Vagina (tissue), 2 donors: ENCODE measurements at regions not wholly inside any gene's neighbourhood (a gene's known extent, or its start where the extent isn't known, plus 50 kb on each side); places are given as distances from the start of the nearest gene placed in this dataset.

ENCODE experiments used
- CTCF ChIP-seq, 3 experiments: fragments of 450-650 bp in 2 of 3; fragments of 200-600 bp in 1 of 3; sonication (generic) in 1 of 3; IDR thresholded peaks; one replicate each; pipeline ENCODE4 v1.5.1; 2017 to 2019; ENCODE audit warnings: antibody characterized with exemption in 3 of 3, mild to moderate bottlenecking in 2 of 3, moderate library complexity in 2 of 3
- POLR2A ChIP-seq, 2 donors: fragments of 450-650 bp; IDR thresholded peaks; one replicate each; pipeline ENCODE4 v1.6.1; 2017; ENCODE audit warnings: antibody characterized with exemption in 2 of 2, mild to moderate bottlenecking in 2 of 2, moderate library complexity in 2 of 2
- POLR2AphosphoS5 ChIP-seq, 2 donors: sonication (generic); formaldehyde crosslinking; IDR thresholded peaks; one replicate each; pipeline ENCODE4 v1.9.0; 2017; ENCODE audit warnings: antibody characterized with exemption in 2 of 2, mild to moderate bottlenecking in 2 of 2, low read depth in 1 of 2; ENCODE audit not compliant: insufficient read depth in 1 of 2

GRCh38 chr4:135186002-135186401 is 984.4 kb upstream of the PABPC4L start:
- TF ChIP-seq POLR2A (IDR thresholded peaks at IDR 0.05) = no peak
- TF ChIP-seq CTCF (IDR thresholded peaks at IDR 0.05) = no peak
- TF ChIP-seq POLR2AphosphoS5 (IDR thresholded peaks at IDR 0.05; ENCODE audit: insufficient read depth in 1 of 2, low read depth in 1 of 2) = no peak
